ENCODE measurements at regions not wholly inside any gene's neighbourhood (a gene's known extent, or its start where the extent isn't known, plus 50 kb on each side); places are given as distances from the start of the nearest gene placed in this dataset.

GRCh38 chr12:105774037-105774436 is 364.7 kb downstream of the NUAK1 start:
- no peak for DNase-seq (ENCODE audit: low read depth in 4 of 4, low spot score in 3 of 4)

GRCh38 chr12:105775343-105775742 is 363.4 kb downstream of the NUAK1 start:
- DNase-seq (ENCODE audit: low read depth in 4 of 4, low spot score in 3 of 4) = peak in 3 of 4 donors; percentile 31 to 69 (median 35)

GRCh38 chr12:105783983-105784947 is 354.5 kb downstream of the NUAK1 start:
- no peak for DNase-seq (ENCODE audit: low read depth in 4 of 4, low spot score in 3 of 4)

GRCh38 chr12:105793421-105793820 is 345.3 kb downstream of the NUAK1 start:
- no peak for DNase-seq (ENCODE audit: low read depth in 4 of 4, low spot score in 3 of 4)

GRCh38 chr12:105798256-105798845 is 340.4 kb downstream of the NUAK1 start:
- DNase-seq (ENCODE audit: low read depth in 4 of 4, low spot score in 3 of 4) = no peak

- no peak for DNase-seq (ENCODE audit: low read depth in 4 of 4, low spot score in 3 of 4)
Observed at GRCh38 chr12:105799103-105799502, 339.7 kb downstream of the NUAK1 start.

GRCh38 chr12:105801351-105801750 is 337.4 kb downstream of the NUAK1 start:
- DNase-seq (ENCODE audit: low read depth in 4 of 4, low spot score in 3 of 4) = no peak

- DNase-seq (ENCODE audit: low read depth in 4 of 4, low spot score in 3 of 4) = no peak
Observed at GRCh38 chr12:105803292-105803691, 335.5 kb downstream of the NUAK1 start.

GRCh38 chr12:105804591-105805265 is 334.0 kb downstream of the NUAK1 start:
- no peak for DNase-seq (ENCODE audit: low read depth in 4 of 4, low spot score in 3 of 4)

- no peak for DNase-seq (ENCODE audit: low read depth in 4 of 4, low spot score in 3 of 4)
Observed at GRCh38 chr12:105805730-105806399, 332.9 kb downstream of the NUAK1 start.

- no peak for DNase-seq (ENCODE audit: low read depth in 4 of 4, low spot score in 3 of 4)
Observed at GRCh38 chr12:105806400-105806770, 332.4 kb downstream of the NUAK1 start.

- no peak for DNase-seq (ENCODE audit: low read depth in 4 of 4, low spot score in 3 of 4)
Observed at GRCh38 chr12:105812366-105812765, 326.4 kb downstream of the NUAK1 start.

GRCh38 chr12:105813201-105813600 is 325.6 kb downstream of the NUAK1 start:
- no peak for DNase-seq (ENCODE audit: low read depth in 4 of 4, low spot score in 3 of 4)

GRCh38 chr12:105814283-105814682 is 324.5 kb downstream of the NUAK1 start:
- no peak for DNase-seq (ENCODE audit: low read depth in 4 of 4, low spot score in 3 of 4)

GRCh38 chr12:105819549-105819948 is 319.2 kb downstream of the NUAK1 start:
- no peak for DNase-seq (ENCODE audit: low read depth in 4 of 4, low spot score in 3 of 4)

- no peak for DNase-seq (ENCODE audit: low read depth in 4 of 4, low spot score in 3 of 4)
Observed at GRCh38 chr12:105820429-105821125, 318.2 kb downstream of the NUAK1 start.

- DNase-seq (ENCODE audit: low read depth in 4 of 4, low spot score in 3 of 4) = no peak
Observed at GRCh38 chr12:105822131-105823105, 316.3 kb downstream of the NUAK1 start.

GRCh38 chr12:105823810-105824209 is 314.9 kb downstream of the NUAK1 start:
- DNase-seq (ENCODE audit: low read depth in 4 of 4, low spot score in 3 of 4) = no peak

- no peak for DNase-seq (ENCODE audit: low read depth in 4 of 4, low spot score in 3 of 4)
Observed at GRCh38 chr12:105825141-105825540, 313.6 kb downstream of the NUAK1 start.
